CD4-positive, alpha-beta T cell (primary cell): ENCODE measurements at regions not wholly inside any gene's neighbourhood (a gene's known extent, or its start where the extent isn't known, plus 50 kb on each side); places are given as distances from the start of the nearest gene placed in this dataset.
"Not testable (repeated sequence)": the region's sequence is repeated elsewhere in the genome, so short reads cannot be mapped to it uniquely, and the experiment has no call there.

Experiments used
- ATAC-seq: fragments of 200-7000 bp; cut with Tn5 transposase; one replicate; pipeline ENCODE4 v1.10.0; 2022; ENCODE audit warnings: mild to moderate bottlenecking; ENCODE audit not compliant: poor library complexity
- CTCF ChIA-PET: fragments of 350-600 bp; sonication (Branson Sonifier 250); formaldehyde crosslinking; loops from one replicate; lab custom pipeline; 2021; ENCODE audit warnings: antibody characterized with exemption, inconsistent platforms; lab: Charles Lee
- POLR2A ChIA-PET: fragments of 350-600 bp; sonication (Branson Sonifier 250); formaldehyde crosslinking; loops from one replicate; lab custom pipeline; 2021; ENCODE audit warnings: antibody characterized with exemption, inconsistent platforms; lab: Charles Lee
- DNase-seq, 14 experiments: peaks; one replicate each; pipeline ENCODE4 v3.0.0-alpha.2; 2013 to 2020; ENCODE audit warnings: mixed read lengths in 2 of 14
- H3K27ac ChIP-seq, 2 donors: one replicate each; pipeline versions ENCODE4 v1.5.1 to v1.7.0; 2013; ENCODE audit warnings: low read length in 2 of 2, low read depth in 1 of 2, mild to moderate bottlenecking in 1 of 2
- H3K27me3 ChIP-seq, 2 experiments: 1 replicate in 1 of 2; 2 replicates in 1 of 2; pipeline versions ENCODE4 v1.6.1 to v1.7.0; 2013; ENCODE audit warnings: low read length in 2 of 2, control low read depth in 1 of 2, mild to moderate bottlenecking in 1 of 2, moderate library complexity in 1 of 2; ENCODE audit not compliant: insufficient read depth in 2 of 2, control insufficient read depth in 1 of 2
- H3K36me3 ChIP-seq: one replicate; pipeline ENCODE4 v1.6.1; 2013; ENCODE audit warnings: low read length, control low read depth; ENCODE audit not compliant: insufficient read depth
- H3K4me1 ChIP-seq: one replicate; pipeline ENCODE4 v1.6.1; 2013; ENCODE audit warnings: low read length, control low read depth; ENCODE audit not compliant: insufficient read depth
- H3K4me3 ChIP-seq: one replicate; pipeline ENCODE4 v1.5.1; 2013; ENCODE audit warnings: mild to moderate bottlenecking, low read length, moderate library complexity
- H3K9me3 ChIP-seq, 2 experiments: 1 replicate in 1 of 2; 2 replicates in 1 of 2; pipeline versions ENCODE4 v1.6.1 to v1.7.0; 2013; ENCODE audit warnings: low read length in 2 of 2, mild to moderate bottlenecking in 2 of 2, control low read depth in 1 of 2, moderate library complexity in 1 of 2; ENCODE audit not compliant: control insufficient read depth in 1 of 2, insufficient read depth in 1 of 2
- H3K27ac Mint-ChIP-seq: one replicate; pipeline ENCODE4 v1.8.0; 2020; ENCODE audit warnings: mixed read lengths
- H3K27me3 Mint-ChIP-seq: one replicate; pipeline ENCODE4 v1.8.0; 2021; ENCODE audit warnings: mixed read lengths
- H3K36me3 Mint-ChIP-seq: one replicate; pipeline ENCODE4 v1.8.0; 2021; ENCODE audit warnings: low read depth, mixed read lengths
- H3K4me1 Mint-ChIP-seq: one replicate; pipeline ENCODE4 v1.8.0; 2021; ENCODE audit warnings: low read depth, mixed read lengths
- H3K4me3 Mint-ChIP-seq: one replicate; pipeline ENCODE4 v1.8.0; 2020; ENCODE audit warnings: mild to moderate bottlenecking, mixed read lengths
- H3K9me3 Mint-ChIP-seq: one replicate; pipeline ENCODE4 v1.8.0; 2020; ENCODE audit warnings: mixed read lengths
- intact Hi-C, 2 experiments: fragments of 100-400 bp; cut with DNase I in 1 of 2; cut with micrococcal nuclease in 1 of 2; formaldehyde crosslinking; loops; one replicate each; pipeline versions ENCODE4 v1.15.1 to v1.9.0; 2023 to 2025; cut with DNase I, micrococcal nuclease
- TF ChIP-seq, protein P1 (sequence below): fragments of 200-600 bp; IDR thresholded peaks from one replicate; pipeline ENCODE4 v1.8.0; 2022; ENCODE audit warnings: antibody characterized with exemption, mild to moderate bottlenecking

GRCh38 chr13:67464154-67464553 is 234.0 kb upstream of the PCDH9 start:
- ChIA-PET POLR2A (no interaction called here), CTCF (no interaction called here)
- Mint-ChIP-seq H3K27me3 (no peaks in the 10 kb centered on the region), H3K4me3 (no peak overlapping the region), H3K27ac (no peak overlapping the region), H3K36me3 (no peaks in the 10 kb centered on the region), H3K4me1 (no peaks in the 10 kb centered on the region), H3K9me3 (peaks cover 21% of the 10 kb centered on the region)
- no peak overlapping the region for H3K27ac ChIP-seq
- no peaks in the 10 kb centered on the region for H3K4me1 ChIP-seq
- H3K4me3 ChIP-seq: no peak overlapping the region
- no peaks in the 10 kb centered on the region for H3K27me3 ChIP-seq
- no peaks in the 10 kb centered on the region for H3K36me3 ChIP-seq
- intact Hi-C loops: no loop called here
- DNase-seq (no peak), ATAC-seq (no peak)
- H3K9me3 ChIP-seq: no peaks in the 10 kb centered on the region
- TF ChIP-seq, protein P1, sequence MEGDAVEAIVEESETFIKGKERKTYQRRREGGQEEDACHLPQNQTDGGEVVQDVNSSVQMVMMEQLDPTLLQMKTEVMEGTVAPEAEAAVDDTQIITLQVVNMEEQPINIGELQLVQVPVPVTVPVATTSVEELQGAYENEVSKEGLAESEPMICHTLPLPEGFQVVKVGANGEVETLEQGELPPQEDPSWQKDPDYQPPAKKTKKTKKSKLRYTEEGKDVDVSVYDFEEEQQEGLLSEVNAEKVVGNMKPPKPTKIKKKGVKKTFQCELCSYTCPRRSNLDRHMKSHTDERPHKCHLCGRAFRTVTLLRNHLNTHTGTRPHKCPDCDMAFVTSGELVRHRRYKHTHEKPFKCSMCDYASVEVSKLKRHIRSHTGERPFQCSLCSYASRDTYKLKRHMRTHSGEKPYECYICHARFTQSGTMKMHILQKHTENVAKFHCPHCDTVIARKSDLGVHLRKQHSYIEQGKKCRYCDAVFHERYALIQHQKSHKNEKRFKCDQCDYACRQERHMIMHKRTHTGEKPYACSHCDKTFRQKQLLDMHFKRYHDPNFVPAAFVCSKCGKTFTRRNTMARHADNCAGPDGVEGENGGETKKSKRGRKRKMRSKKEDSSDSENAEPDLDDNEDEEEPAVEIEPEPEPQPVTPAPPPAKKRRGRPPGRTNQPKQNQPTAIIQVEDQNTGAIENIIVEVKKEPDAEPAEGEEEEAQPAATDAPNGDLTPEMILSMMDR: no peak

DNA sequence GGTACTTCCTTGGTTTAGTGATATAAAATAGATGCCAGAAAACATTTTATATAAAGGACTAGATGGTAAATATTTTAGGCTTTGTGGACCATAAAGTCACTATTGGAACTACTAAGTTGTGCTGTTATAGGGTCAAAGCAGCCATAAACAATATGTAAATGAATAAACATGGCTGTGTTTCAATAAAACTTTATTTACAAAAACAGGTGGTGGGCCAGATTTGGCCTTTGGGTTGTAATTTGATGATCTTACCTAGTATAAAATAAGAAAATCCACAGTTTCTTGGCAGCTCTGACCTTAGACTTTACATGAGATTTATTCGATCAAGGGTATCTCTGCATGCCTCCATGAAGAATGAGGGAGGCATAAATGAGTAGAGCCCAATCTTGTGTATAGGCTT is 232.0 kb upstream of the PCDH9 start:
- no peak overlapping the region for H3K4me3 Mint-ChIP-seq
- no peak overlapping the region for H3K27ac Mint-ChIP-seq
- H3K4me1 Mint-ChIP-seq: no peaks in the 10 kb centered on the region
- intact Hi-C loops: no loop called here
- DNase-seq: no peak
- H3K36me3 Mint-ChIP-seq: no peaks in the 10 kb centered on the region
- no peak for ATAC-seq
- Histone ChIP-seq H3K9me3 (no peaks in the 10 kb centered on the region), H3K4me1 (no peaks in the 10 kb centered on the region), H3K4me3 (no peak overlapping the region), H3K27me3 (no peaks in the 10 kb centered on the region), H3K27ac (no peak overlapping the region), H3K36me3 (no peaks in the 10 kb centered on the region)
- H3K9me3 Mint-ChIP-seq: peaks cover 11% of the 10 kb centered on the region
- H3K27me3 Mint-ChIP-seq: no peaks in the 10 kb centered on the region
- CTCF ChIA-PET: no interaction called here
- POLR2A ChIA-PET: no interaction called here
- TF ChIP-seq, protein P1: no peak

DNA sequence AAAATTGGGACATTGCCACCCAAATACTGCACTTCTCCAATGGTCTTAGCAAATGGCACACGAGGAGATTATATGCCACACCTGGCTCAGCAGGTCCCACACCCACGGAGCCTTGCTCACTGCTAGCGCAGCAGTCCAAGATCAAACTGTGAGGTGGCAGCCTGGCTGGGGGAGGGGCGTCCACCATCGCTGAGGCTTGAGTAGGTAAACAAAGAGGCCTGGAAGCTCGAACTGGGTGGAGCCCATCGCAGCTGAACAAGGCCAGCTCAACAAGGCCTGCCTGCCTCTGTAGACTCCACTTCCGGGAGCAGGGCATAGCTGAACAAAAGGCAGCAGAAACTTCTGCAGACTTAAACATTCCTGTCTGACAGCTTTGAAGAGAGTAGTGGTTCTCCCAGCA is 222.4 kb upstream of the PCDH9 start:
- H3K4me1 Mint-ChIP-seq, H3K27me3 Mint-ChIP-seq, intact Hi-C loops: not testable (repeated sequence)

DNA sequence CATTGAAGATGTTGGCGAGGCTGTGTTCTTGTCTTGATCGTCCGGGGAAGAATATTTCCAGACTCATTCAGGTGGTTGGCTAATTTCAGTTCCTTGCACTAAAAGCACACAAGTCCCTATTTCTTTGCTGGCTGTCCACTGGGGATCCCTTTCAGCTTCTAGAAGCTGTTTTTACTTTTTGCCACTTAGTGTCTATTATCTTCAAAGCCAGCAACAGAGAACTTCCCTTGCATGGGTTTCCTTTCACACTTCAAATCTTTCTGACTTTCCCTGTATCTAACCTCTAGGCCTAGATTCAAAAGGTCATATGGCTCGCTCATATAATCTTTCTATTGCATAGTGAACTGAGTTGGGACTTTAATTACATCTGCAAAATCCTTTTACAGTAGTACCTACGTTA is 215.3 kb upstream of the PCDH9 start:
- Mint-ChIP-seq H3K36me3 (no peaks in the 10 kb centered on the region), H3K9me3 (peaks cover 11% of the 10 kb centered on the region), H3K27ac (no peak overlapping the region), H3K4me3 (no peak overlapping the region), H3K27me3 (no peaks in the 10 kb centered on the region), H3K4me1 (no peaks in the 10 kb centered on the region)
- Histone ChIP-seq H3K36me3 (no peaks in the 10 kb centered on the region), H3K9me3 (peaks cover 0 to 4% of the 10 kb centered on the region in 2 experiments), H3K4me3 (no peak overlapping the region), H3K27me3 (no peaks in the 10 kb centered on the region), H3K27ac (no peak overlapping the region), H3K4me1 (no peaks in the 10 kb centered on the region)
- intact Hi-C loops: no loop called here
- ChIA-PET POLR2A (no interaction called here), CTCF (no interaction called here)
- TF ChIP-seq, protein P1: no peak
- ATAC-seq (no peak), DNase-seq (no peak)

More for the DNA sequence above, 222.4 kb upstream of the PCDH9 start:
- H3K27me3 ChIP-seq, H3K27ac Mint-ChIP-seq, H3K4me1 ChIP-seq, H3K27ac ChIP-seq, CTCF ChIA-PET, H3K9me3 Mint-ChIP-seq, H3K4me3 ChIP-seq, H3K36me3 Mint-ChIP-seq, H3K36me3 ChIP-seq, DNase-seq, ATAC-seq, H3K4me3 Mint-ChIP-seq, POLR2A ChIA-PET: not testable (repeated sequence)
- H3K9me3 ChIP-seq: peaks cover 0 to 10% of the 10 kb centered on the region in 2 experiments
